ENCODE measurements at regions not wholly inside any gene's neighbourhood (a gene's known extent, or its start where the extent isn't known, plus 50 kb on each side); places are given as distances from the start of the nearest gene placed in this dataset.

GRCh38 chr7:94123136-94123535 is 119.0 kb upstream of the BET1 start:
- no peak overlapping the region for H2AFZ ChIP-seq (ENCODE audit: low read length)
- no peak overlapping the region for H3K27ac ChIP-seq (ENCODE audit: low read depth, low read length, poor library complexity, severe bottlenecking)
- ChIA-PET CTCF (ENCODE audit: unreplicated experiment) (no interaction called here), POLR2A (interaction anchor here (0.5 to 1.4 kb wide), 3 partner anchors 9 to 19 kb away, joined by 3 to 4 read pairs (median 3); no protein-coding TSS in a partner anchor)
- no peaks in the 10 kb centered on the region for H3K9me2 ChIP-seq (ENCODE audit: insufficient read depth, low read length)
- no peak overlapping the region for H3K4me2 ChIP-seq (ENCODE audit: low read length)
- no peaks in the 10 kb centered on the region for H3K36me3 ChIP-seq (ENCODE audit: insufficient read depth, low read length)
- no peak for DNase-seq (ENCODE audit: low spot score)
- H4K20me1 ChIP-seq (ENCODE audit: insufficient read depth, low read length): no peaks in the 10 kb centered on the region
- no peak for TF ChIP-seq CTCF (conservative IDR thresholded peaks at IDR 0.05; ENCODE audit: low read length)
- no peak for TF ChIP-seq EZH2phosphoT487 (IDR thresholded peaks at IDR 0.05; ENCODE audit: borderline replicate concordance, low read depth, low read length)
- no TSS peak for BruUV-seq (replicated peaks)
- H3K79me2 ChIP-seq (ENCODE audit: insufficient read depth, low read depth, low read length): no peaks in the 10 kb centered on the region
- no peaks in the 10 kb centered on the region for H3K9me3 ChIP-seq (ENCODE audit: low read length)
- no peaks in the 10 kb centered on the region for H3K4me1 ChIP-seq (ENCODE audit: insufficient read depth, low read length, poor library complexity, severe bottlenecking)
- intact Hi-C loops (cut with micrococcal nuclease; ENCODE audit: unreplicated experiment): no loop called here
- no peak overlapping the region for H3K4me3 ChIP-seq (ENCODE audit: low read depth, low read length, poor library complexity, severe bottlenecking)

GRCh38 chr7:94127026-94127425 is 122.9 kb upstream of the BET1 start:
- intact Hi-C loops (cut with micrococcal nuclease; ENCODE audit: unreplicated experiment): no loop called here
- H3K36me3 ChIP-seq (ENCODE audit: insufficient read depth, low read length): no peaks in the 10 kb centered on the region
- no peak overlapping the region for H3K4me2 ChIP-seq (ENCODE audit: low read length)
- ChIA-PET POLR2A (interaction anchor here (0.6 to 1.2 kb wide), 5 partner anchors 21 to 648 kb away, joined by 3 to 5 read pairs (median 3); no protein-coding TSS in a partner anchor), CTCF (ENCODE audit: unreplicated experiment) (no interaction called here)
- H3K4me1 ChIP-seq (ENCODE audit: insufficient read depth, low read length, poor library complexity, severe bottlenecking): no peaks in the 10 kb centered on the region
- TF ChIP-seq EZH2phosphoT487 (IDR thresholded peaks at IDR 0.05; ENCODE audit: borderline replicate concordance, low read depth, low read length) (no peak), CTCF (conservative IDR thresholded peaks at IDR 0.05; ENCODE audit: low read length) (no peak)
- no peaks in the 10 kb centered on the region for H3K79me2 ChIP-seq (ENCODE audit: insufficient read depth, low read depth, low read length)
- no peaks in the 10 kb centered on the region for H4K20me1 ChIP-seq (ENCODE audit: insufficient read depth, low read length)
- no peak overlapping the region for H3K27ac ChIP-seq (ENCODE audit: low read depth, low read length, poor library complexity, severe bottlenecking)
- no peaks in the 10 kb centered on the region for H3K9me2 ChIP-seq (ENCODE audit: insufficient read depth, low read length)
- BruUV-seq (replicated peaks): no TSS peak
- H2AFZ ChIP-seq (ENCODE audit: low read length): no peak overlapping the region
- no peak for DNase-seq (ENCODE audit: low spot score)
- no peak overlapping the region for H3K4me3 ChIP-seq (ENCODE audit: low read depth, low read length, poor library complexity, severe bottlenecking)
- H3K9me3 ChIP-seq (ENCODE audit: low read length): no peaks in the 10 kb centered on the region

- intact Hi-C loops (cut with micrococcal nuclease; ENCODE audit: unreplicated experiment): no loop called here
- POLR2A ChIA-PET: interaction anchor here (0.6 to 0.7 kb wide), 2 partner anchors 13 to 114 kb away, joined by 3 to 4 read pairs; no protein-coding TSS in a partner anchor
- no TSS peak for BruUV-seq (replicated peaks)
Observed at GRCh38 chr7:94128072-94128471, 123.9 kb upstream of the BET1 start.

More at GRCh38 chr7:94128072-94128471, 123.9 kb upstream of the BET1 start:
- H3K79me2 ChIP-seq (ENCODE audit: insufficient read depth, low read depth, low read length): no peaks in the 10 kb centered on the region
- TF ChIP-seq CTCF (conservative IDR thresholded peaks at IDR 0.05; ENCODE audit: low read length): no peak
- DNase-seq (ENCODE audit: low spot score): no peak
- no peaks in the 10 kb centered on the region for H3K36me3 ChIP-seq (ENCODE audit: insufficient read depth, low read length)
- no peaks in the 10 kb centered on the region for H4K20me1 ChIP-seq (ENCODE audit: insufficient read depth, low read length)
- CTCF ChIA-PET (ENCODE audit: unreplicated experiment): no interaction called here
- no peaks in the 10 kb centered on the region for H3K4me1 ChIP-seq (ENCODE audit: insufficient read depth, low read length, poor library complexity, severe bottlenecking)
- no peaks in the 10 kb centered on the region for H3K9me3 ChIP-seq (ENCODE audit: low read length)
- H3K4me3 ChIP-seq (ENCODE audit: low read depth, low read length, poor library complexity, severe bottlenecking): no peak overlapping the region
- H3K27ac ChIP-seq (ENCODE audit: low read depth, low read length, poor library complexity, severe bottlenecking): no peak overlapping the region
- no peak overlapping the region for H3K4me2 ChIP-seq (ENCODE audit: low read length)
- no peaks in the 10 kb centered on the region for H3K9me2 ChIP-seq (ENCODE audit: insufficient read depth, low read length)
- H2AFZ ChIP-seq (ENCODE audit: low read length): no peak overlapping the region

Measured in OCI-LY7 (cell line).